ENCODE measurements at regions not wholly inside any gene's neighbourhood (a gene's known extent, or its start where the extent isn't known, plus 50 kb on each side); places are given as distances from the start of the nearest gene placed in this dataset.

- no peaks in the 10 kb centered on the region; the same call in 1 of the 2 replicates for H3K27me3 ChIP-seq (ENCODE audit: insufficient read depth, low read length)
- H4K20me1 ChIP-seq (ENCODE audit: insufficient read depth, low read length), result no peaks in the 10 kb centered on the region
- no peak overlapping the region for H3K4me3 ChIP-seq (ENCODE audit: low read depth, low read length, poor library complexity, severe bottlenecking)
- H3K79me2 ChIP-seq (ENCODE audit: insufficient read depth, low read length), result no peaks in the 10 kb centered on the region
- H3F3A ChIP-seq (ENCODE audit: insufficient read depth, low read length), result no peaks in the 10 kb centered on the region
- no peaks in the 10 kb centered on the region for H3K9me2 ChIP-seq (ENCODE audit: low read depth, low read length)
- H2AFZ ChIP-seq (ENCODE audit: low read length), result no peak overlapping the region
- H3K27ac ChIP-seq (ENCODE audit: low read depth, low read length, poor library complexity, severe bottlenecking), result no peak overlapping the region
- no peak overlapping the region for H3K4me2 ChIP-seq (ENCODE audit: low read length)
- H3K36me3 ChIP-seq (ENCODE audit: insufficient read depth, low read length), result no peaks in the 10 kb centered on the region
- no peak for TF ChIP-seq EZH2 (IDR thresholded peaks at IDR 0.05; ENCODE audit: borderline replicate concordance, low read length)
- TF ChIP-seq, protein P1, sequence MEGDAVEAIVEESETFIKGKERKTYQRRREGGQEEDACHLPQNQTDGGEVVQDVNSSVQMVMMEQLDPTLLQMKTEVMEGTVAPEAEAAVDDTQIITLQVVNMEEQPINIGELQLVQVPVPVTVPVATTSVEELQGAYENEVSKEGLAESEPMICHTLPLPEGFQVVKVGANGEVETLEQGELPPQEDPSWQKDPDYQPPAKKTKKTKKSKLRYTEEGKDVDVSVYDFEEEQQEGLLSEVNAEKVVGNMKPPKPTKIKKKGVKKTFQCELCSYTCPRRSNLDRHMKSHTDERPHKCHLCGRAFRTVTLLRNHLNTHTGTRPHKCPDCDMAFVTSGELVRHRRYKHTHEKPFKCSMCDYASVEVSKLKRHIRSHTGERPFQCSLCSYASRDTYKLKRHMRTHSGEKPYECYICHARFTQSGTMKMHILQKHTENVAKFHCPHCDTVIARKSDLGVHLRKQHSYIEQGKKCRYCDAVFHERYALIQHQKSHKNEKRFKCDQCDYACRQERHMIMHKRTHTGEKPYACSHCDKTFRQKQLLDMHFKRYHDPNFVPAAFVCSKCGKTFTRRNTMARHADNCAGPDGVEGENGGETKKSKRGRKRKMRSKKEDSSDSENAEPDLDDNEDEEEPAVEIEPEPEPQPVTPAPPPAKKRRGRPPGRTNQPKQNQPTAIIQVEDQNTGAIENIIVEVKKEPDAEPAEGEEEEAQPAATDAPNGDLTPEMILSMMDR (IDR thresholded peaks at IDR 0.05; ENCODE audit: low read length), result no peak
- no peaks in the 10 kb centered on the region for H3K4me1 ChIP-seq (ENCODE audit: insufficient read depth, low read length, severe bottlenecking)
- no peak overlapping the region for H3K9ac ChIP-seq (ENCODE audit: low read length)
- H3K9me3 ChIP-seq (ENCODE audit: low read length), result no peaks in the 10 kb centered on the region
These were observed 142.1 kb upstream of the MLN start for GRCh38 chr6:33945931-33946330.

- Histone ChIP-seq H3K79me2 (ENCODE audit: insufficient read depth, low read length) (no peaks in the 10 kb centered on the region), H3K36me3 (ENCODE audit: insufficient read depth, low read length) (no peaks in the 10 kb centered on the region), H3K9ac (ENCODE audit: low read length) (no peak overlapping the region), H3K27ac (ENCODE audit: low read depth, low read length, poor library complexity, severe bottlenecking) (no peak overlapping the region), H3K9me3 (ENCODE audit: low read length) (no peaks in the 10 kb centered on the region), H3K9me2 (ENCODE audit: low read depth, low read length) (no peaks in the 10 kb centered on the region), H3F3A (ENCODE audit: insufficient read depth, low read length) (no peaks in the 10 kb centered on the region), H4K20me1 (ENCODE audit: insufficient read depth, low read length) (no peaks in the 10 kb centered on the region), H3K27me3 (ENCODE audit: insufficient read depth, low read length) (no peaks in the 10 kb centered on the region; the same call in 1 of the 2 replicates), H2AFZ (ENCODE audit: low read length) (no peak overlapping the region), H3K4me3 (ENCODE audit: low read depth, low read length, poor library complexity, severe bottlenecking) (no peak overlapping the region), H3K4me2 (ENCODE audit: low read length) (no peak overlapping the region), H3K4me1 (ENCODE audit: insufficient read depth, low read length, severe bottlenecking) (no peaks in the 10 kb centered on the region)
- TF ChIP-seq, protein P1 (IDR thresholded peaks at IDR 0.05; ENCODE audit: low read length), result no peak
- TF ChIP-seq EZH2 (IDR thresholded peaks at IDR 0.05; ENCODE audit: borderline replicate concordance, low read length), result no peak
These were observed 141.0 kb upstream of the MLN start for GRCh38 chr6:33944686-33945411.

- Histone ChIP-seq H2AFZ (ENCODE audit: low read length) (no peak overlapping the region), H3K27me3 (ENCODE audit: insufficient read depth, low read length) (no peaks in the 10 kb centered on the region; the same call in none of the 2 replicates), H3K9ac (ENCODE audit: low read length) (no peak overlapping the region), H4K20me1 (ENCODE audit: insufficient read depth, low read length) (no peaks in the 10 kb centered on the region), H3K9me3 (ENCODE audit: low read length) (no peaks in the 10 kb centered on the region), H3K79me2 (ENCODE audit: insufficient read depth, low read length) (no peaks in the 10 kb centered on the region), H3K4me2 (ENCODE audit: low read length) (no peak overlapping the region), H3K4me1 (ENCODE audit: insufficient read depth, low read length, severe bottlenecking) (no peaks in the 10 kb centered on the region), H3K4me3 (ENCODE audit: low read depth, low read length, poor library complexity, severe bottlenecking) (no peak overlapping the region), H3K36me3 (ENCODE audit: insufficient read depth, low read length) (no peaks in the 10 kb centered on the region), H3K27ac (ENCODE audit: low read depth, low read length, poor library complexity, severe bottlenecking) (no peak overlapping the region), H3K9me2 (ENCODE audit: low read depth, low read length) (no peaks in the 10 kb centered on the region), H3F3A (ENCODE audit: insufficient read depth, low read length) (no peaks in the 10 kb centered on the region)
- TF ChIP-seq, protein P1 (IDR thresholded peaks at IDR 0.05; ENCODE audit: low read length), result no peak
- TF ChIP-seq EZH2 (IDR thresholded peaks at IDR 0.05; ENCODE audit: borderline replicate concordance, low read length), result no peak
These were observed 133.1 kb upstream of the MLN start for GRCh38 chr6:33936886-33937285.

All from OCI-LY1 (cell line).